ENCODE measurements at regions not wholly inside any gene's neighbourhood (a gene's known extent, or its start where the extent isn't known, plus 50 kb on each side); places are given as distances from the start of the nearest gene placed in this dataset.

- ChIA-PET POLR2A (ENCODE audit: low non-redundant PET) (no interaction called here), CTCF (no interaction called here)
- DNase-seq (ENCODE audit: low spot score) = no peak
- Histone ChIP-seq H3K9me3 (ENCODE audit: low read depth, low read length, poor library complexity, severe bottlenecking) (no peaks in the 10 kb centered on the region), H3K36me3 (ENCODE audit: insufficient read depth, low read length, poor library complexity, severe bottlenecking) (no peaks in the 10 kb centered on the region), H3K4me1 (ENCODE audit: insufficient read depth, low read length, poor library complexity, severe bottlenecking) (no peaks in the 10 kb centered on the region), H3K4me3 (ENCODE audit: low read depth, low read length, poor library complexity, severe bottlenecking) (no peak overlapping the region), H3K27ac (ENCODE audit: low read depth, low read length, poor library complexity, severe bottlenecking) (no peak overlapping the region), H3K27me3 (replicated peaks; ENCODE audit: insufficient read depth, low read depth, low read length, poor library complexity) (no peaks in the 10 kb centered on the region)
- TF ChIP-seq EZH2 (IDR thresholded peaks at IDR 0.05; ENCODE audit: borderline replicate concordance, low read depth, low read length, poor library complexity, severe bottlenecking) (no peak), CTCF (conservative IDR thresholded peaks at IDR 0.05; ENCODE audit: low read depth, low read length) (no peak)
- intact Hi-C loops (cut with micrococcal nuclease; ENCODE audit: unreplicated experiment) = no loop called here
- no TSS peak for BruUV-seq (replicated peaks)
These were observed 881.1 kb downstream of the EPHA7 start for GRCh38 chr6:92538275-92538674.

DNA sequence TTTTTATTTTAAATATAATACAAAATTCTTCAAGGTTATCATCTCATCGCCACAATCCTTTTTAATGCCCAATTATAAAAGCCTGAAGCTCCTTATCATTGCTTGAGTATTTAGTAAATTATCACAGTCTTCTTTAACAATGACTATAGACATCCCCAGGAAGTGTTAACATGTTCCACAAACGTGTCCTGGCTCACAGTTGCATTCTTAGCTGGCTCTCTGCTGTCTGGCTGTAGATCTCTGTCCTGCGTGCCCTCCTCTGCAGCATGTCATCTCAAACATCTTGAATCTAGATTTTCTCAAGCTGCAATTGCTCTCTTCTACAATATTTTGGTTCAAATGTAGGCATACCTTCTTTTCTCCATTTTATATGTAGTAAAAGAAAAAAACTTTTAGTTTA lies 885.2 kb downstream of the EPHA7 start:
- Histone ChIP-seq H3K9me3 (ENCODE audit: low read depth, low read length, poor library complexity, severe bottlenecking) (no peaks in the 10 kb centered on the region), H3K36me3 (ENCODE audit: insufficient read depth, low read length, poor library complexity, severe bottlenecking) (no peaks in the 10 kb centered on the region), H3K4me3 (ENCODE audit: low read depth, low read length, poor library complexity, severe bottlenecking) (no peak overlapping the region), H3K4me1 (ENCODE audit: insufficient read depth, low read length, poor library complexity, severe bottlenecking) (no peaks in the 10 kb centered on the region), H3K27ac (ENCODE audit: low read depth, low read length, poor library complexity, severe bottlenecking) (no peak overlapping the region), H3K27me3 (replicated peaks; ENCODE audit: insufficient read depth, low read depth, low read length, poor library complexity) (no peaks in the 10 kb centered on the region)
- no peak for DNase-seq (ENCODE audit: low spot score)
- no TSS peak for BruUV-seq (replicated peaks)
- no peak for TF ChIP-seq CTCF (conservative IDR thresholded peaks at IDR 0.05; ENCODE audit: low read depth, low read length)
- no peak for TF ChIP-seq EZH2 (IDR thresholded peaks at IDR 0.05; ENCODE audit: borderline replicate concordance, low read depth, low read length, poor library complexity, severe bottlenecking)
- ChIA-PET POLR2A (ENCODE audit: low non-redundant PET) (no interaction called here), CTCF (no interaction called here)
- intact Hi-C loops (cut with micrococcal nuclease; ENCODE audit: unreplicated experiment) = no loop called here

DNA sequence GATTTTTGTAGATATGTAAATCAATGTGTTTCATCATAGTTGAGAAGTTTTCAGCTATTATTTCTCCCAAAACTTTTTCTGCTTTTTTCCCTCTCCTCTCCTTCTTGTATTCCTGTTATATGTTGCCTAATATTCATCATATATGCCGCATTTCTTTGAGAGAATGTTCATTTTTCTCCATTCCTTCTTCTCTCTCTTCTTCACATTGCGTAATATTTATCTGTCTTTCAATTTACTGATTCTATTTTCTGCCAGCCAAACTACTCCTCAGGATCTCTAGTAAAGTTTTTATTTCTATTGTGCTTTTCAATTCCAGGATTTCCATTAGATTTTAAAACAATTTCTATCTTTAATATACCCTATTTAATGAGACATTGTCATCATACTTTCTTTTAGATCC lies 896.8 kb downstream of the EPHA7 start:
- intact Hi-C loops (cut with micrococcal nuclease; ENCODE audit: unreplicated experiment) = no loop called here
- Histone ChIP-seq H3K9me3 (ENCODE audit: low read depth, low read length, poor library complexity, severe bottlenecking) (no peaks in the 10 kb centered on the region), H3K4me1 (ENCODE audit: insufficient read depth, low read length, poor library complexity, severe bottlenecking) (no peaks in the 10 kb centered on the region), H3K27me3 (replicated peaks; ENCODE audit: insufficient read depth, low read depth, low read length, poor library complexity) (no peaks in the 10 kb centered on the region), H3K36me3 (ENCODE audit: insufficient read depth, low read length, poor library complexity, severe bottlenecking) (no peaks in the 10 kb centered on the region), H3K27ac (ENCODE audit: low read depth, low read length, poor library complexity, severe bottlenecking) (no peak overlapping the region), H3K4me3 (ENCODE audit: low read depth, low read length, poor library complexity, severe bottlenecking) (no peak overlapping the region)
- ChIA-PET CTCF (no interaction called here), POLR2A (ENCODE audit: low non-redundant PET) (no interaction called here)
- no peak for TF ChIP-seq CTCF (conservative IDR thresholded peaks at IDR 0.05; ENCODE audit: low read depth, low read length)
- TF ChIP-seq EZH2 (IDR thresholded peaks at IDR 0.05; ENCODE audit: borderline replicate concordance, low read depth, low read length, poor library complexity, severe bottlenecking) = no peak
- DNase-seq (ENCODE audit: low spot score) = no peak
- BruUV-seq (replicated peaks) = no TSS peak

Data from A673 (cell line).